ENCODE measurements at regions not wholly inside any gene's neighbourhood (a gene's known extent, or its start where the extent isn't known, plus 50 kb on each side); places are given as distances from the start of the nearest gene placed in this dataset.

DNA sequence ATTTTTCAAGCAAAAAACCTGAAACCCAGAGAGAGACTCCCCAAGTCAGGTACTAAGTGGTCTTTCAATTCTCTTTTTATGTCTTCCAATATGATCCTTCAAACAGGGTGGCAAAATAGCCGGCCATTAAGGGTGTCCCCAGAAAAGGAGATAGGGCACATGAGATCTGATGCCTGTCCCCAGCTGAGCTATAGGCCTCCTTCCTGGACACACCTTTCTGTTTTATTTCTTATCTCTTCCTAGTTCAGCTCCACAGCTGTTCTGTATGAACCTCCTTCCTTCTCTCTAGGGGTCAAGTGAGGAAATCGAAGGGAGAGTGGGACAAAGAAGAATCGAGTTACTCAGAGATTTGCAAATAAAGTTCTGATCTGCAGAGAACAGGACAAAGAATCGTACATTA, 112.4 kb upstream of the ATP1A1 start:
- Mint-ChIP-seq H3K27me3 (ENCODE audit: low read depth) (peaks cover 11% of the 10 kb centered on the region), H3K4me3 (ENCODE audit: unreplicated experiment) (no peak overlapping the region), H3K27ac (ENCODE audit: unreplicated experiment) (no peak overlapping the region), H3K4me1 (ENCODE audit: low read depth) (peaks cover 7% of the 10 kb centered on the region), H3K9me3 (ENCODE audit: low read depth) (no peaks in the 10 kb centered on the region), H3K36me3 (ENCODE audit: low read depth) (no peaks in the 10 kb centered on the region)
- TF ChIP-seq, protein P1, sequence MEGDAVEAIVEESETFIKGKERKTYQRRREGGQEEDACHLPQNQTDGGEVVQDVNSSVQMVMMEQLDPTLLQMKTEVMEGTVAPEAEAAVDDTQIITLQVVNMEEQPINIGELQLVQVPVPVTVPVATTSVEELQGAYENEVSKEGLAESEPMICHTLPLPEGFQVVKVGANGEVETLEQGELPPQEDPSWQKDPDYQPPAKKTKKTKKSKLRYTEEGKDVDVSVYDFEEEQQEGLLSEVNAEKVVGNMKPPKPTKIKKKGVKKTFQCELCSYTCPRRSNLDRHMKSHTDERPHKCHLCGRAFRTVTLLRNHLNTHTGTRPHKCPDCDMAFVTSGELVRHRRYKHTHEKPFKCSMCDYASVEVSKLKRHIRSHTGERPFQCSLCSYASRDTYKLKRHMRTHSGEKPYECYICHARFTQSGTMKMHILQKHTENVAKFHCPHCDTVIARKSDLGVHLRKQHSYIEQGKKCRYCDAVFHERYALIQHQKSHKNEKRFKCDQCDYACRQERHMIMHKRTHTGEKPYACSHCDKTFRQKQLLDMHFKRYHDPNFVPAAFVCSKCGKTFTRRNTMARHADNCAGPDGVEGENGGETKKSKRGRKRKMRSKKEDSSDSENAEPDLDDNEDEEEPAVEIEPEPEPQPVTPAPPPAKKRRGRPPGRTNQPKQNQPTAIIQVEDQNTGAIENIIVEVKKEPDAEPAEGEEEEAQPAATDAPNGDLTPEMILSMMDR (IDR thresholded peaks at IDR 0.05), result no peak
- DNase-seq (ENCODE audit: low spot score), result no peak

DNA sequence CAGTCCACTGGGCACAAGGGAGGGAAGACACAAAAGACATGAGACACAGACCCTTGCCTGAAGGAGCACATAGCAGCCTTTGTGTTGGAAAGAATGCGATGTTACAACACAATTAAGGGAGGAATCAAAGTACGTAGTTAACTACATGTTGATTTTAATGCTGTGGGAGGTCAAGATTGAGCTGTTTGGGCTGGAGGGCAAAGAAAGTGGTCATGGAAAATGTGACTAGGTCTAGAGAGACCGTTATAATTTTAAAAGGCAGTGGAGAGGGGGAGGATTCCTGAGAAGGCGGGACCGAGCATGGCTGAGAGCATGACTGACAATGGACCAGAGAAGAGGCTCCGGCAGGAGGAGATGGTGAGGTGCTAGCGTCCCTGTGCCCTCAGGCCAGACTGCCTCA, 111.8 kb upstream of the ATP1A1 start:
- peaks cover 9% of the 10 kb centered on the region for H3K27me3 Mint-ChIP-seq (ENCODE audit: low read depth)
- H3K9me3 Mint-ChIP-seq (ENCODE audit: low read depth), result no peaks in the 10 kb centered on the region
- H3K4me1 Mint-ChIP-seq (ENCODE audit: low read depth), result peaks cover 6% of the 10 kb centered on the region
- H3K36me3 Mint-ChIP-seq (ENCODE audit: low read depth), result no peaks in the 10 kb centered on the region
- TF ChIP-seq, protein P1 (IDR thresholded peaks at IDR 0.05), result no peak
- H3K4me3 Mint-ChIP-seq (ENCODE audit: unreplicated experiment), result no peak overlapping the region
- H3K27ac Mint-ChIP-seq (ENCODE audit: unreplicated experiment), result no peak overlapping the region
- no peak for DNase-seq (ENCODE audit: low spot score)

DNA sequence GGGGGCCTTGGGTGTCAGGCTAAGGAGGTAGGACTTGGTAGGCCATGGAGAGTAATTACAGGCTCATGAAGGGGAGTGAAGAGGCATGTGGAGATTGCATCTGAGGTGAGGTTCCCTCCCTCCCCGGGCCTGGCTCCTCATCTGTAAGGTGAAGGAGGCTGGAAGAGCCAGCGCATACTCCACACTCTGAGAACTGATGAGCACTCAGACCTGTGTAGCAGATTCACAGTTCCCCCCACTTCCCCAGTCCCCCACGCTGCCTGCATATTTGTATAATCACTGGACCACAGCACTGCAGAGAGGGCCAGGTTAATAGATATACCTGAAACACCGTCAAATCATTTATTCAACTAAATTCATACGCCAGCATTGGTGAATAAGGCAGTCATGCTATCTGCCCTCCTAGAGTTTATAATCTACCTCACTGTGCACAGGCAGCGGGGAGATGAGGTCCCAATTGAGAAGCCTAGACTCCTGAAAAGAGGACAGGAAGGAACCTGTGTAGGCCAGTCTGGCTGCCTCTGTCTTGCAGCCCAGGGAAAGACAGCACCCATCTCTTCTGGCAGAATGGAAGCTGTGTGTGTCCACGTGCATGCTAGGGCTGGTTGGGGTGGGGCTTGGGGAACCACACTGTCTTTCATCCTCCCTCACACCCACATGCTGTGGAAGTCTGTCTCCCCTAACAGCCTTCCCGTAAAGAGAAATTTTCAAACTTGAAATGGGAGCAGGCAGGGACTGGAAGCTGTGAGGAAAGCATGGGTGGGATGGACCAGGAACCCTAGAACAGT, 110.6 kb upstream of the ATP1A1 start:
- no peak for DNase-seq (ENCODE audit: low spot score)

DNA sequence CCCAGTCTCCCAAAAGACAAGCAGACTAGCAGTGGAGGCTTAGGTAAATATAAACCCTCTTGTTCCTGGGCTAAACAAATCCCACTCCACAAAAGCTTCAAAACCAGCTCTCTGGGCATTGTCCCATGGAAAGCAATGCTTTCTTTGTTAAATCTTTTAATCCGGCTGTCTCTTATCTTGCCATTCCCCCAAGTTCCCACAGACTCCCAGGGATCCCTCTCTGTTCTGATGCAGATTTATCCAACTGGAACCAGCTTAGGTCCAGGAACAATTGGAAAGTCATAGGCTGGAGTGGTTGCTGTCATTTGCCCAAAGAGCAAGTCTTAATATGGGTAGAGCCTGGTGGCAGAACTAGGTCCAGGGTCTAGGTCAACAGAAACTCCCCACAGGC, 110.1 kb upstream of the ATP1A1 start:
- TF ChIP-seq, protein P1 (IDR thresholded peaks at IDR 0.05), result no peak
- DNase-seq (ENCODE audit: low spot score), result no peak
- H3K27ac Mint-ChIP-seq (ENCODE audit: unreplicated experiment), result no peak overlapping the region
- no peaks in the 10 kb centered on the region for H3K9me3 Mint-ChIP-seq (ENCODE audit: low read depth)
- H3K4me3 Mint-ChIP-seq (ENCODE audit: unreplicated experiment), result no peak overlapping the region
- H3K36me3 Mint-ChIP-seq (ENCODE audit: low read depth), result no peaks in the 10 kb centered on the region
- H3K27me3 Mint-ChIP-seq (ENCODE audit: low read depth), result peaks cover 9% of the 10 kb centered on the region
- peaks cover 5% of the 10 kb centered on the region for H3K4me1 Mint-ChIP-seq (ENCODE audit: low read depth)

More for the DNA sequence above, 110.6 kb upstream of the ATP1A1 start:
- no peak overlapping the region for H3K4me3 Mint-ChIP-seq (ENCODE audit: unreplicated experiment)
- peaks cover 4% of the 10 kb centered on the region for H3K4me1 Mint-ChIP-seq (ENCODE audit: low read depth)
- TF ChIP-seq, protein P1 (IDR thresholded peaks at IDR 0.05), result no peak
- H3K9me3 Mint-ChIP-seq (ENCODE audit: low read depth), result no peaks in the 10 kb centered on the region
- H3K27me3 Mint-ChIP-seq (ENCODE audit: low read depth), result peaks cover 9% of the 10 kb centered on the region
- H3K36me3 Mint-ChIP-seq (ENCODE audit: low read depth), result no peaks in the 10 kb centered on the region
- no peak overlapping the region for H3K27ac Mint-ChIP-seq (ENCODE audit: unreplicated experiment)

DNA sequence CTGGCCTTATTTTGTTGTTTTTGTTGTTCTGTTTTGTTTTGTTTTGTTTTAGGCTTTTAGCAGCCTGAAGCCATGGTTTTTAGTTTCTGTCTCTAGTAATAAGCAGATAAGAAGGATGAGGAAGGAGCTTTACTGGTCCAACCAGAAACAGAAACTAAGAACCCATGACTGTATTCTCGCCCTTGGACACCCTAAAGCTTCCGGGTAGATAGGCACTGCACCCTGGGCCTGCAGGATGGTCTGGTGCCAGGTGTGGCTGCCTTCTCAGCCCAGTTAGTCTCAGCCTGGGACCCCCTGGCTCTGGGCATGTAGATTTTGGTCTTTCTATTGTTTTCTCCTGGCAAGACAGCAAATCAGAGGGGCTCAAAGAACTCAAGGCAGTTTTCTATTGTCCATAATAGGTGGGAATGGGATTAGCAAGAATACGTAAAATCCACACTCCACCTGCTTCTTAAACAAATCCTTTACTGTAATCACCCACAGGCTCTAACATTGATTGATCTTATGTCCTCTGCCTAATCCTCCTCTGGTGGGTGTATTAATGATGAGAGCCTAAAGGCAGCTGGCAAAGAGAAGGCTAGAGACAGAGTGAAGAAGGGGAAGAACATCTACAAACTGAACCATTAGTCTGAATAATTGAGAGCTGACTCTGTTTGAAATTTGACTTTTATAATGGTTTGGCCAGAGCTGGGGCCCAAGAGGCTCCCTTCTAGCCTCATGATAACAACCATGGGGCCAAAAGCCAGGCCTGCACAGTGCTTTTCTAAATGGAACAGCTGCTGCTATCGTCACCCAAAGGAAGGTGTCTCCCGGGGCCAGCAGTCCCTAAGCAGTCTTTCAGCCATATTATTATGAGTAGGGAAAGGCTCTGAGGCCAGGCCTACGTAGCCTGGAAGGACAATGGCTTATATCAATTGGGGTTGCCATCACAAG, 106.8 kb upstream of the ATP1A1 start:
- no peak for DNase-seq (ENCODE audit: low spot score)
- Mint-ChIP-seq H3K4me1 (ENCODE audit: low read depth) (peaks cover 8% of the 10 kb centered on the region), H3K27me3 (ENCODE audit: low read depth) (peaks cover 5% of the 10 kb centered on the region), H3K4me3 (ENCODE audit: unreplicated experiment) (no peak overlapping the region), H3K36me3 (ENCODE audit: low read depth) (no peaks in the 10 kb centered on the region), H3K9me3 (ENCODE audit: low read depth) (no peaks in the 10 kb centered on the region), H3K27ac (ENCODE audit: unreplicated experiment) (no peak overlapping the region)
- TF ChIP-seq, protein P1 (IDR thresholded peaks at IDR 0.05), result no peak
